HG02678 (cell line): ENCODE measurements at regions not wholly inside any gene's neighbourhood (a gene's known extent, or its start where the extent isn't known, plus 50 kb on each side); places are given as distances from the start of the nearest gene placed in this dataset.
"Not testable (repeated sequence)": the region's sequence is repeated elsewhere in the genome, so short reads cannot be mapped to it uniquely, and the experiment has no call there.

ENCODE experiments used
- ATAC-seq: cut with Tn5 transposase; IDR thresholded peaks from one replicate; pipeline ENCODE4 v1.9.1; 2021; ENCODE audit warnings: mild to moderate bottlenecking, moderate library complexity; ENCODE audit not compliant: unreplicated experiment

DNA sequence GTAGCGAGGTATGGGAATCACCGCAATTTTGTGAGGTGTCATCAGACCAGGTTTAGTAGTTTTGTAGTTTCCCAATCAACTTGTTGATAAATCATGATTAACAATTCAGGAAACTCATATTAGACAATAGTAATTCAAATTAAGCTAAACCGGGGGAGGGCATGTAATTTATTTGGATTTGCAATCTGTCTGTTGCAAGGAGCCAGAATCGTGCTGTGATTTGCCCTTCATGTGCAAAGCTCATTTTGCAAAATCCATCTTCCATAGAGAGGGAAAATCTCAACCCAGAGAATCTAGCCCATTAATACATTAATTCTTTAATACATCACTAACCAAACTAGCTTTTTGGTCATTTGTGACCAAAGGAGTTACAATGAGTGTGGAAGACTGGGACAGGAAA lies 164.7 kb upstream of the TRPM3 start:
- ATAC-seq, result no peak

DNA sequence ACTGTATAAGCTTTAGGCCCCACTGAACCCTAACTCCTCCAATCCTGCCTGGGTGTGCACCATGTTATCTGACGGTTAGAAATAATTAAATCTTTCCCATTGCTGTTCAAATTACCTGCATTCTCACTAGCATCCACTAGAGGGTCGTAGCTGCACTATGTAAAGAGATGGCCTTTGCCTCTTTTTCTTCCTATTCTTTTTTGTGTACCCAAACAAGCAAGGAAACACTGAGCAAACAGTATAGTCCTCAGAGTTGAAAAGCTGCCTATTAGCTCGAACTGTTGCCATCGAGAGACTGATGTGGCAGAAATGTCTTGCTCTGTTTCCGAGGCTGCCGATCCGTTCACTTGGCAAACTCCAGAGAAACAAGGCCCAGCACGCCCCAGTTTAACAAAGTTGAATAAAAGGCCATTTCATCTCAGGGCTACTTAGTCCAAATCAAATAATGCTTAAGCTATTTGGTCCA lies 163.8 kb upstream of the TRPM3 start:
- peak; percentile 86 for ATAC-seq

DNA sequence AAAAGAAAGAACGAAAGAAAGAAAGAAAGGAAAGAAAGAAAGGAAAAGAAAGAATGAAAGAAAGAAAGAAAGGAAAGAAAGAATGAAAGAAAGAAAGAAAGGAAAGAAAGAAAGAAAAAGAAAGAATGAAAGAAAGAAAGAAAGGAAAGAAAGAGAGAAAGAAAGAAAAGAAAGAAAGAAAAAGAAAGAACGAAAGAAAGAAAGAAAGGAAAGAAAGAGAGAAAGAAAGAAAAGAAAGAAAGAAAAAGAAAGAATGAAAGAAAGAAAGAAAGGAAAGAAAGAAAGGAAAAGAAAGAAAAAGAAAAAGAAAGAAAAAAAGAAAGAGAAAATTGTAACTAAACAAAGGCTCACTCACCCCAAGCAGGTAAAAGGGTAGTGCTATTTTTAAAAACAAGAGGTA lies 160.7 kb upstream of the TRPM3 start:
- ATAC-seq, result not testable (repeated sequence)

DNA sequence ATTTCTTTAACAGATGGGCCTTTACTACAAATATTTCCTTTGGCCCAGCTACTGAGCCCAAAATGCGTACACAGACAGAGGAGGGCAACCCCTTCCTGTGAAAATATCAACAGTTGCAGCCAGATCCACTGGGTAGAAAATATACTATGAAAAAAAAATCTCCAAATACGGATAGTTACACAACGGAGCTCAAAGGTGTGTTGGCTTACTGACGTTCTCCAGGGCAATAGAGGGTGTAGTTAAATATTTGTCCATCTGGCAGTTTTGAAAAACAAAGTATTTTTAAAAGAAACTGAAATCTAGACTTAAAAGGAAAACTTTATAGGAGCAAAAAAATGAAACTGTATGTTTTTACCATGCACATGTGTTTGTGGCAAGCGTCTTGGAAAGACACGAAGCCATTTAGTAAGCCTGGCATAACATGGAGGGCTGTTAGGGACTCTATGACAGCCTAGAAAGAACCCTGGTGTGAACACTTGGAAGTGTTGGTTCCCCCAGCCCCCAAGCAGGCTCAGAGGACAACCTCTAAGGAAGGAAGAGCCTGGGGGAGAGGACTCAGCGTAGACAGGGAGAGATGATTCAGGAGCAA lies 157.8 kb upstream of the TRPM3 start:
- no peak for ATAC-seq

DNA sequence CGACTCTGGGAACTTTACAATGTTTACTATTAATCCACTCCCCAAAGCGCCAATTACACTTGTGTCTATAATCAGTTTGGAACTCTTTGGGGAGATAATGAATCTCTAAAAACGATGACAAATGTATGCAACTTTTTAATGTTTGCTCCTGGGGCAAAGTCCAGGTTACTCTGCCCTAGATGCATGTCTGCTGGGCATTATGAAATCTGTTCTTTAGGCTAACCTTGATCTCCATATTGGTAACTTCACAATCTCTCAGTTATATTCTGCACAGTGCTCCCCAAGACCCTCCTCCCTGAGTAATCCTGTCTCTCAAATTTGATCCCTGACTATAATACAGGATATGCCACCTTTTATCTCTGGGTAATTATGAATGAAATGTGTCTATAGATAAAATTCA lies 152.2 kb upstream of the TRPM3 start:
- ATAC-seq, result no peak

DNA sequence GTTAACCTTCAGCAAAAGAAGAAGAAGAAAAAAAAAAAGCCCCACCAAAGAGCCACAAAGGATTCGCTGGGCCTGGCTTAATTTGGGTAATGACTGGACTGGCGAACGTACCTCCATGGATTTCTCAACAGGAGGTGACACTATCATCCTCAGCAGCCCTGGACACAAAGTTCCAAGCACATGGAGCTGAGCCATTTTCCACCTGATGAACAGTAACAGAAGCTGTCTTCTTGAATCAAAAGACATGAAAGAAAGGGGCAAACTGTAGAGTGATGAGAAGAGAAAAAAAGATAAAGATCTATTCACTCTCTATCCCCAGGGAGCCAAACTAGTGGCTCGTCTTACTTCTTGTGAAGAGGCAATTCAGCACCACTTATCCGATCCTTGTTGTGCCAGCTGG lies 150.2 kb upstream of the TRPM3 start:
- no peak for ATAC-seq

DNA sequence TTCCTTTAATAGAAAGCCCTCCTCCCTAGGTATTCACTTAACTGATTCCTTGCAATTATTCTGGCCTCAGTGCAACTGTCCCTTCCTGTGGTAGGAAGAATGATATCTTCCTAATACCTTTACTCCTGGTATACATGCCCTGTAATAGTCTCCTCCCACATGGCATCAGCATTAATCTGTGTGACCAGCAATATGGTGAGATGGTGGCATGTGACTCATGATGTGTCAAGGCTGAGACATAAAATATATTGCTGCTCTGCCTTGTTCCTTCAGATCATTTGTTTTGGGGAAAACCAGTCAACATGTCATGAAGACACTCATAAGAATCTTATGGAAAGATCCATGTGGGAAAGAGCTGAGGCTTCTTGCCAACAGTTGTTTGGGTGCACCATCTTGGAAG lies 149.1 kb upstream of the TRPM3 start:
- ATAC-seq, result no peak

DNA sequence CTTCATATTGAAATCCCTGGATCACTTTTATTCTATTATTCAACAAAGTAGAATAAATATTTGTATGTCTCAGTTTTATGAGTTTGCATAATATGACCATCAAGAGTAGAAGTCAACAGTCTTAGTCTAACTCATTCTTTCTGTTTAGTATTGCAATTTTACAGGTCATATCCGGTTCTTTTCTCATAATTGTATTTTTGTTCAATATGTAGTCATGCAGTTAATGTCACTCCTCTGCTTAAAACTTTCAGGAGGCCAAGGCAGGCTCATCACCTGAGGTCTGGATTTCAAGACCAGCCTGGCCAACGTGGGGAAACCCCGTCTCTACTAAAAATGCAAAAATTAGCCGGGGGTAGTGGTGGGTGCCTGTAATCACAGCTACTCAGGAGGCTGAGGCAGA lies 148.4 kb upstream of the TRPM3 start:
- ATAC-seq, result no peak

DNA sequence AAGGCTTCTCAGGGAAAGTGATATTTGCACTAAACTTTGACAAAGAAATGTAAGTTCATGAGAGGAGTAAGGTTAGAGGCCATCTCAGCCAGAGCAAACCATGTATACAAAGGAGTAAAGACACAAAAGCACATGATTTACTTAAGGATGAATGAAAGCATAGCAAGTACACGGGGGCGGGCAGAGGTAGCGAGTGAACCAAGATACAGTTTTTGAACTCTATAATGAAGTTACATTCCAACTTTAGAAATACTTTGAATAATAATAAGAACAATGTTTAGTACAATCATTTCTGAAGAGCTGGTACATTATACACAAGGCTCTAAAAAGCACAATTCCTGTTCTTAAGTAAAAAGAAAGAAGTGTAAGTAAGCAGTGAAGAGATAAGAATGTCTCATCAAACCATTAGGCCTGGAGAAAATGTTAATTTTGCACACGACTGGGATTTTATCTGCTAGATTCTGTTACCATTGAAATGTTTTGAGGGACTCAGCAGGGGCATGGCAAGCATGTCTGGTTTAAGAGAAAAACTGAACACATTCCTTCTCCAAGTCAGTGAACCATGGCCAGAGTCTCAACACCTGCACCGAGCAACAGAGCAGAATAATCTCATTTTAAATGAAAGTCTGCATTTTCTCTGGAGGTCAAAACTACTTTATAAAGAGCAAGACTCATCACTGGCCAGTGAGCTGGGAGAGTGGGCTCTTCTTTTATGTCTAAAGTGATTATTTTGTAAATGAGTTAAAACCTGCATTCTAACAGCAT lies 147.6 kb upstream of the TRPM3 start:
- ATAC-seq, result no peak

DNA sequence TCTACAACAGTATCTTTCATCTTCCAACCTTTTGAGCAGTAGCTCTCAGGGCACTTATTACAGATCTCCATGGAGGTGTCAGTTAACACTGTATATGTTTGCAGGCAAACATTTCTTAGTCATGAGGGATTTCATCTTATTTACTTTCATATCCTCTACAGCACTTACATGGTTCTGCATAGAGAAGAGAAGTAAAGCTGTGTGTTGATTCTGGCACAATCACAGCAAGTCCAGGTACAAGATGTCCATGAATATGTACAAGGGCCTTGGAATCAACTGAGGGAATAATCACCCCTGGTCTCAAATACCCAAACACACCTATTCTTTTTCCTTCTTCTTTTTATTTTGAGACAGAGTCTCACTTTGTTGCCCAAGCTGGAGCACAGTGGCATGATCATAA lies 142.0 kb upstream of the TRPM3 start:
- no peak for ATAC-seq

DNA sequence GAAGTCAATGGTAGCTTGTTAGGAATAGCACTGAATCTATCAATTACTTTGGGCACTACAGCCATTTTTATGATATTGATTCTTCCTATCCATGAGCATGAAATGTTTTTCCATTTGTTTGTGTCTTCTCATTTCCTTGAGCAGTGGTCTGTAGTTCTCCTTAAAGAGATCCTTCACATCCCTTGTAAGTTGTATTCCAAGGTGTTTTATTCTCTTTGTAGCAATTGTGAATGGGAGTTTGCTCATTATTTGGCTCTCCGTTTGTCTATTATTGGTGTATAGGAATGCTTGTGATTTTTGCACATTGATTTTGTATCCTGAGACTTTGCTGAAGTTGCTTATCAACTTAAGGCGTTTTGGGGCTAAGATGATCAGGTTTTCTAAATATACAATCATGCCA lies 139.0 kb upstream of the TRPM3 start:
- not testable (repeated sequence) for ATAC-seq

DNA sequence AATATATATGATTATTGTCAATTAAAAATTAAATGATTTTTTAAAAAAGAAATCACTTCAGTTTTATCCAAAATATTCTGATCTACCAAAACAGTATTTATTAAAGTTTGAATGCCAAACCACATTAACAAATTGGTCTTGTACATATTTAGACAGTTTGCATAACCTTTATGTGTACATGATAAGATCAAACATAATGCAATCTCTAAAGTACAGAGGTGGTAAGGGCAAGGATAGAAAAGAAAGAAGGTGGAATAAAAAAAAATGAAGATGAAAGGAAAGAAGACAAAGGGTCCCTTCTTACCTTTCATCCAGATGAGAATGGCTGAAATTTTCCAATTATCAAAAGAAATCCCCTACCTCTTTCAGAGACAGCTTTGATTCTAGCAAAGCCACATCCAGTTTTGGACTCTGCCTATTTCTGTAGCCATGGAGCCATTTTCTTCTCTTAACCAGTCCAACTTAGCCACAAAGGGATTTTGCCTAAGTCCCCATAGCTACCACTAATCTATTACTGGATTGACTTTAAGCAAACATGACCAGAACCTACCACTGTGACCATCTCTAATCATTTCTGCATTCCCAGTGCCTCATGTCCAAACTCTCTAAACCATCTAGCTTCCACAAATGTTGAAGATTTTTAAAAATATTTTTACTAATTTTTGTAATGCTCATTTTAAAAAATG lies 133.3 kb upstream of the TRPM3 start:
- no peak for ATAC-seq

DNA sequence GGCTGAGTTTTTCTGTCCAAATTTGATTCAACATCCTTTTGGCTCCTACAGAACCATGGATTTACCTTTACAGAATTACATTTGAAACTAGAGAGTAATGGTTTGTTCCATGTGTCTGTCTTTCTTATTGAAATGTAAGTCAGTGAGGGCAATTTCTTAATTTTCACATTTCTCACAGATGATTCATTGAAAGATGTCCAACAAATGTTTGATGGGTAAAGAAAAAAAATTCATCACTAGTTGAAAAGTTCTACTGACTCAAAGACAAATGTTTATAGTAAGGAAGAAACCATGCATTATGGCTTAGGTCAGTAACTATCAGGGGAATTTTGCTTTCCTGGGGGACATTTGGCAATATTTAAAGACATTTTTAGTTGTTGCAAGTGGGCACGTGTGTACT lies 131.6 kb upstream of the TRPM3 start:
- ATAC-seq, result no peak

DNA sequence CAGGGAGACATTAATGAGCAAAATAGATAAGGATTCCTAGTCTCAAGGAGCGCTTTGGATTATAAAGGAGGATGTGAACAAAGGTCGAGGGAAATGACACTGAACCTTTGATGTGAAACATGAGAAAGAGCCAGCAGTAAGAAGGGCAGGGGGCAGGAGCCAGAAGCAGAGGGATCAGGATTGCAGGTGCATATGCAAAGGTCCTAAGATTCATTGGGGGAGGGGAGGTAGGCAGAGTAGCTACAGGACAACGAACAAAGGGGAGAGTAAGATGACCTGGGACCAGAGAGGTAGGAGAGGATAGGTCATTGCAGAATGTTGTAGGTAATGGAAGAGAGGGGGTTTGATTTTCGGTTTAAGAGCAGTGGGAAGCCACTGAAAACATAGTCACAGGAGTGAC lies 129.2 kb upstream of the TRPM3 start:
- no peak for ATAC-seq

DNA sequence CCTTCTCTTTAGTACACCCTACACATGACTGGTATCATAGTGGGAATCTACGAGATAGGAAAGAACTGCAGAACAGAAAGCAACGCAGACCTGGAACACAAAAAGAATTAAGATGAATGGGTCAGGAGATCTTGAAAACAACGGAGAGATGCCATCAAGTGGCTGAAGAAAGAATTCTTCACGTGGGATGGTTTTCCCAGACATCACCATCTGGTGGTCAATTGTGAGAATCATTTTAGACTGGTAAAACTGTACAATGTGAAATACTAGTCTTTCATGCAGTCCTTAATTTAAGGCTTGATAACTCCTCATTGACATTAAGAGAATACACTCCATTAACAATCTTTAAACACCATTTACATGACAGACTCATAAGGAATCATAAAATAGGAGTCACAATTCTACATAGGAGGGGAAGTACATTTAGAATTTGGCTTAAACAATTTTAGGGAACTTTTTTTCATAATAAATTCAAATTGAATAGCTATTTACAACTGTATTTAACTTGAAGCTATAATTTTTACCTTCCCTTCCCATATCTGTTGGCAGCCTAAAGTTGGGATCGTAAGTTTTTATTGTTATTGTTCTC lies 128.4 kb upstream of the TRPM3 start:
- ATAC-seq, result peak; percentile 82

DNA sequence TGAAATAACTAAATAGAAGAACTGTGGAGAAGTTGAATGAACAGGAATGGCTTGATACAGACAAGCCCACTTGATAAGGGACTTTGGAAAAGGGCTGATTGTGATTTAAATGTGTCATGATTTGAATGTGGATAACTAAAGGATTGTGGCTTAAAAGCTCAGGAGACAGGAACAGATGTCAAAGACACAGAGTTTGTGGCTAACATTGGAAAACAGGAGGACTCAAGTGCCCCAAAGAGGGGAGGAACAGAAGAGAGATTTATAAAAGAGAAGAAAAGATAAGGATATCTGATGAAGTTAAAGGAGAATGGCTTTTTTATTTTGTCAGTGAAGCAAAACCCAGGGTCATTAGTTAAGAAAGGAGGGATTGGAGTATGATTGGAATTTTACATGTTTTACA lies 124.2 kb upstream of the TRPM3 start:
- ATAC-seq, result no peak

DNA sequence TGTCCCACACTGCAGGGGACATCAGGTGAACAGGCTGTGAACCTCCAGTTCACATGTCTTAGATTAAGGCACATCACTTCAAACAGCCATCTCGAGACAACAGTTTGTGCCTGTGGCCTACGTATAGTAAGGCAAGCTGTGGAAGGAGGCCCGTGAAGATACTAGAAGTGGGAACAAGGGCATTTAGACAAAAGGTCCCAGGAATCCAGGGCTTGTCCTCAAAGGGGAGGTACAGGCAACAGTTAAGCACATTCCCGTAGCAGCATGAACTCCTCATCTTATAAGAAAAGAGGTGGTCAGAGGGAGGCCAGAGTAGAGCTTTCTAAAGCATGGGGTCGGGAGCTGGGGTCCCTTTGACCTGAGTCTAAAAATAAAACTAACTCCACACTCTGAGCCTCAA lies 122.5 kb upstream of the TRPM3 start:
- ATAC-seq, result no peak

DNA sequence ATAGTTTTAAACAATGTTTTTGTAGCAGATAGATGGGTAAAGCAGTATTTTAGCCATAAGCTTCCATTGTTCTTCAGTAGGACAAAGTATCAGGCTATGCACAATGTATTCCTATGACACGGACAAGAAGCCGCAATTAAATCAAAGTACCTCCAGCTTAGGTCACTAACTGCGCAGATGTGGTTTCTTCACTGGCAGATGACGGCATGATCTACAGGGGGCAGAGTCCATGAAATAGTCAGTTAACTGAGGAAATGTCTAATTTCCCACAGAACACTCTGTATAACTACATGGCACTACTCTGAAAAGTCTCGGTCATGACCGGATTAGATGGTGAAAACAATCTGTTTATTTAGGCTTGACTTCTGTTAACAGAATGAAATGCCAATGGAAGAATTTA lies 120.7 kb upstream of the TRPM3 start:
- ATAC-seq, result no peak

DNA sequence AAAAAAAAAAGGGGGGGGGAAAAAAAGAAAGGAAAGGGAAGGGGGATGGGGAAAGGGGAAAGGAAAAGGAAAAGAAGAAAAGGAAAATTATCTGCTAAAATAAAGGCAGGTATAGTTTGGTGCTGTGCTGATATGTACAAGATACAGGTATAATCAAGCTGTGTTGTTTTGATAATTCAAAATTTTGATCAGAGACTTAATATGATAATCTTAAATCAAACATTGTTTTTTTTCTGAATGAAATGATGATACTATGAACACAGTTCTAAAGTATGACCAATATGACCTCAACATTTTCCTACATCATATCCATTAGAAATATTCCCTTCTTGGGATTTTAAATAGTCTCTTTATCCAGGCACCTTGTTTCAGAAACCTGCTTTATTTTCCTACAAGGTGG lies 115.6 kb upstream of the TRPM3 start:
- ATAC-seq, result no peak

DNA sequence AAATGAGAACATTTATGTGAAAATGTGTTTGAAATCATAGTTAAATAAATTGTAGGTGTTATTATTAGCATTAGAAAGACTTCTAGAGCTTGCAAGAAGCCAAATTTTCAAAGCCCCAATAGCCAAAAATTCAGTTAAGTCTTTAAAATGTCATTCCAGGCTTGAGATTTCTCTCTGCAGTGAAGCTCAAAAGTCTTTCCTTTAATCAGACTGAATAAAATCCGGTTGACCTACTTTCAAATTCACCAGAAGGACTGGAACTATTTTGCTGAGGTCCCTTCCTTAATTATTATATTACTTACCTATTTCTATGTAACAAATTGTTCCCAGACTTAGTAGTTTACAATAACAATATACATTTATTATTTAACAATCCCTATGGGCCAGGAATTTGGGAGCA lies 112.2 kb upstream of the TRPM3 start:
- ATAC-seq, result no peak

DNA sequence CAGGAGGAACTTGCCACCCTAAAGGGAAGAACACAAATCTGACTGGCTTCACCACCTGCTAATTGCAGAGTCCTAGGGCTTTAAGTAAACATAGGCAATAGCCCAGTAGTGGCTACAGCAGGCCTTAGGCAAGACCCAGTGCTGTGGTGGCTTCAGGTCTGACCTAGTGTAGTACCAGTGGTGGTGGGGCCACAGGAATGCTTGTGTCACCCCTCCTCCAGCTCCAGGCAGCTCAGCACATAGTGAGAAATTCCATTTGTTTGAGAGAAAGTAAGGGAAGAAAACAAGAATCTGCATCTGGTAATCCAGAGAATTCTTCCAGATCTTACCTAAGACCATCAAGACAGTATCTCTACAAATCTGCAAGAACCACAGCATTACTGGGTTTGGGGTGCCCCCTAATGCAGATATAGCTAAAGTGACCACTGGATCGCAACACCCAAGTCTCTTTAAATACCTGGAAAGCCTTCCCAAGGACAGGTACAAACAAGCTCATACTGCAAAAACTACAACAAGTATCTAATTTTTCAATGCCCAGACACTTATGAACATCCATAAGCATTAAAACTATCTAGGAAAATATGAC lies 102.6 kb upstream of the TRPM3 start:
- no peak for ATAC-seq

DNA sequence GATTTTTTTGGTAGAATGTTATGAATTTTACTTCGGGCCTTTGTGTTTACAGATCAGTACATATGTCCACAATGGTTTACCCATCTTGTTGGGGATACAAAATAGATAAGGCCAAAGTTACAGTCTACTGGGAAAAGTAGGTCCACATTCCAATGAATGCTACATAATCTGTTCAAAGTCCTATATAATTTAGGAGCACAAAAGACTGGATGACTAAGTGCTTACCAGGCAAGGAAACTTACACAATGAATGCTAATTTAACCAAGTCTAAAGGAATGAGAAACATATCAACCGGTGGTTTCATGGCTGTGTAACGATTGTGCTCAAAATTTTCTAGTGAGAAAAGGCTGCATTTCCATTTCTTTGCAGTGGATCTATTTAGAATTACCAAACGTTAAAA lies 97.4 kb upstream of the TRPM3 start:
- ATAC-seq, result no peak
